GM12878 (cell line): ENCODE measurements at regions not wholly inside any gene's neighbourhood (a gene's known extent, or its start where the extent isn't known, plus 50 kb on each side); places are given as distances from the start of the nearest gene placed in this dataset.

Source experiments
- ATAC-seq: fragments of 200-7000 bp; cut with Tn5 transposase; 3 replicates; pipeline ENCODE4 v1.9.1; 2020; ENCODE audit warnings: mild to moderate bottlenecking, moderate library complexity
- BruUV-seq: library from RNA; stranded (reverse); fragments of 400-500 nt; replicated peaks from 2 replicates; lab custom pipeline; 2021; lab: Mats Ljungman, UMichigan
- CTCF ChIA-PET: fragments of 300-600 bp; sonication (Branson Sonifier 250); formaldehyde crosslinking; extraction: SDS; loops from one replicate; lab custom pipeline; 2021; ENCODE audit warnings: inconsistent platforms; lab: Yijun Ruan, JAX
- POLR2A ChIA-PET: fragments of 350-600 bp; formaldehyde crosslinking; extraction: SDS; loops from one replicate; lab custom pipeline; 2021; ENCODE audit warnings: inconsistent platforms; lab: Charles Lee
- RAD21 ChIA-PET: fragments of 300-600 bp; sonication (Branson Sonifier 250); formaldehyde crosslinking; loops from one replicate; lab custom pipeline; 2023; ENCODE audit warnings: antibody characterized with exemption; ENCODE audit not compliant: unreplicated experiment; lab: Charles Lee
- SMC1A ChIA-PET: fragments of 300-600 bp; sonication (Branson Sonifier 250); formaldehyde crosslinking; loops from one replicate; lab custom pipeline; 2023; ENCODE audit not compliant: unreplicated experiment, uncharacterized antibody; lab: Charles Lee
- DNase-seq: peaks from one replicate; pipeline ENCODE4 v3.0.0-alpha.2; 2011; ENCODE audit warnings: low read depth, low spot score
- FAIRE-seq: peaks from 3 replicates; lab custom pipeline; 2011; peaks lifted over from hg19 to GRCh38; lab: Jason Lieb, UNC
- H2AFZ ChIP-seq: 2 replicates; pipeline ENCODE4 v1.6.0; 2011; ENCODE audit warnings: low read depth, low read length, control low read depth; ENCODE audit not compliant: control insufficient read depth
- H3K27ac ChIP-seq: 2 replicates; pipeline ENCODE4 v1.5.1; 2011; ENCODE audit warnings: control low read depth; ENCODE audit not compliant: control insufficient read depth, insufficient read depth
- H3K27me3 ChIP-seq, 2 experiments: replicated peaks in 1 of 2; 2 replicates each; pipeline versions ENCODE4 v1.6.0 to v1.6.1; 2011; ENCODE audit warnings: low read length in 1 of 2; ENCODE audit not compliant: control insufficient read depth in 2 of 2, insufficient read depth in 2 of 2
- H3K36me3 ChIP-seq, 2 experiments: 2 replicates each; pipeline ENCODE4 v1.5.1; 2011; ENCODE audit warnings: low read length in 1 of 2; ENCODE audit not compliant: control insufficient read depth in 2 of 2, insufficient read depth in 2 of 2
- H3K4me1 ChIP-seq: 2 replicates; pipeline ENCODE4 v1.6.1; 2011; ENCODE audit warnings: mild to moderate bottlenecking, low read length, moderate library complexity, mixed read lengths; ENCODE audit not compliant: control insufficient read depth, insufficient read depth
- H3K4me2 ChIP-seq: 2 replicates; pipeline ENCODE4 v1.6.0; 2011; ENCODE audit warnings: control low read depth; ENCODE audit not compliant: control insufficient read depth, insufficient read depth
- H3K4me3 ChIP-seq: fragments of 200-600 bp; sonication (generic); 2 replicates; pipeline ENCODE4 v1.5.1; 2016
- H3K79me2 ChIP-seq: 2 replicates; pipeline ENCODE4 v1.6.0; 2011; ENCODE audit warnings: low read length; ENCODE audit not compliant: control insufficient read depth, insufficient read depth
- H3K9ac ChIP-seq: 2 replicates; pipeline ENCODE4 v1.8.0; 2011; ENCODE audit warnings: low read length, control low read depth, mixed read lengths; ENCODE audit not compliant: control insufficient read depth, insufficient read depth
- H3K9me3 ChIP-seq: replicated peaks from 3 replicates; pipeline ENCODE4 v1.5.1; 2011; ENCODE audit warnings: mild to moderate bottlenecking, low read length; ENCODE audit not compliant: control insufficient read depth, insufficient read depth
- H4K20me1 ChIP-seq: 2 replicates; pipeline ENCODE4 v1.6.0; 2011; ENCODE audit not compliant: control insufficient read depth, insufficient read depth
- BHLHE40 ChIP-seq, 2 experiments: fragments of 450-650 bp in 1 of 2; IDR thresholded peaks; 2 replicates each; pipeline ENCODE4 v1.6.1; 2011 to 2017; ENCODE audit warnings: low read depth in 2 of 2, borderline replicate concordance in 1 of 2, improper control_type of control experiment in 1 of 2, low read length in 1 of 2, mild to moderate bottlenecking in 1 of 2
- CHD4 ChIP-seq: fragments of 200-600 bp; sonication (generic); IDR thresholded peaks from 2 replicates; pipeline ENCODE4 v1.6.1; 2016; ENCODE audit warnings: mild to moderate bottlenecking
- CREB1 ChIP-seq: IDR thresholded peaks from 2 replicates; pipeline ENCODE4 v1.6.1; 2012; ENCODE audit warnings: low read depth, mild to moderate bottlenecking, inconsistent platforms
- ELK1 ChIP-seq: IDR thresholded peaks from 2 replicates; pipeline ENCODE4 v1.6.1; 2012; ENCODE audit warnings: low read depth, low read length, improper control_type of control experiment
- ESRRA ChIP-seq: IDR thresholded peaks from 2 replicates; pipeline ENCODE4 v1.6.1; 2012; ENCODE audit warnings: mild to moderate bottlenecking, low read length, improper control_type of control experiment
- IKZF2 ChIP-seq, 2 experiments: fragments of 450-650 bp; IDR thresholded peaks; 2 replicates each; pipeline ENCODE4 v1.6.1; 2017; ENCODE audit warnings: mild to moderate bottlenecking in 2 of 2, moderate library complexity in 2 of 2
- JUNB ChIP-seq: IDR thresholded peaks from 2 replicates; pipeline ENCODE4 v1.6.1; 2016; ENCODE audit warnings: antibody characterized with exemption, mild to moderate bottlenecking
- MYB ChIP-seq: fragments of 150-350 bp; IDR thresholded peaks from 2 replicates; pipeline ENCODE4 v1.6.1; 2014; ENCODE audit warnings: mild to moderate bottlenecking, low read depth, low read length, borderline replicate concordance
- NR2C1 ChIP-seq: fragments of 450-650 bp; IDR thresholded peaks from 2 replicates; pipeline ENCODE4 v1.6.1; 2017; ENCODE audit warnings: antibody characterized with exemption, mild to moderate bottlenecking, moderate library complexity
- POU2F2 ChIP-seq: IDR thresholded peaks from 3 replicates; pipeline ENCODE4 v1.6.1; 2011; ENCODE audit warnings: low read depth, mild to moderate bottlenecking, low read length, borderline replicate concordance
- SMAD1 ChIP-seq: fragments of 450-650 bp; IDR thresholded peaks from 2 replicates; pipeline ENCODE4 v1.6.1; 2018; ENCODE audit warnings: mild to moderate bottlenecking, low read depth; ENCODE audit not compliant: partially characterized antibody
- ZBTB33 ChIP-seq: fragments of 450-650 bp; IDR thresholded peaks from 2 replicates; pipeline ENCODE4 v1.6.1; 2017; ENCODE audit warnings: mild to moderate bottlenecking
- ZNF207 ChIP-seq: fragments of 450-650 bp; IDR thresholded peaks from 2 replicates; pipeline ENCODE4 v1.6.1; 2014; ENCODE audit warnings: antibody characterized with exemption, mild to moderate bottlenecking, borderline replicate concordance
- ZNF24 ChIP-seq: fragments of 450-650 bp; IDR thresholded peaks from 2 replicates; pipeline ENCODE4 v1.6.1; 2017; ENCODE audit warnings: antibody characterized with exemption, mild to moderate bottlenecking
- WGBS: methylation state at CpG from one replicate; pipeline ENCODE4 v1.1.6; 2016; ENCODE audit warnings: low lambda C conversion rate; ENCODE audit not compliant: insufficient replicate concordance, insufficient coverage; ENCODE audit errors: missing lambda C conversion rate; 5-methylcytosine and 5-hydroxymethylcytosine counted together
- in situ Hi-C: fragments of 300-500 bp; cut with MboI; formaldehyde crosslinking; loops from 9 replicates; pipeline ENCODE4 v1.14.3; 2018; ENCODE audit warnings: mixed read lengths
- intact Hi-C: fragments of 100-400 bp; cut with micrococcal nuclease; formaldehyde crosslinking; loops from one replicate; pipeline ENCODE4 v1.14.2; 2022; ENCODE audit not compliant: unreplicated experiment

GRCh38 chr18:77448046-77448445 is 198.4 kb downstream of the GALR1 start:
- H3K27me3 ChIP-seq: no peaks in the 10 kb centered on the region
- H3K4me1 ChIP-seq: no peaks in the 10 kb centered on the region
- H3K9ac ChIP-seq: no peak overlapping the region
- no peaks in the 10 kb centered on the region for H3K9me3 ChIP-seq
- no peak overlapping the region for H3K4me2 ChIP-seq
- FAIRE-seq: no peak
- whole genome bisulfite sequencing: 15% methylated on average over 6 of the region's 6 CpGs
- no peak for TF ChIP-seq ZNF24
- no peak for TF ChIP-seq SMAD1
- TF ChIP-seq ELK1: no peak
- TF ChIP-seq IKZF2 (IDR thresholded peaks at IDR 0.05): no peak
- no peak for TF ChIP-seq ZNF207
- no peak for TF ChIP-seq ESRRA
- no peak for TF ChIP-seq CHD4
- no peak for TF ChIP-seq BHLHE40 (IDR thresholded peaks at IDR 0.05; ENCODE audit: borderline replicate concordance in 1 of 2, low read depth in 2 of 2, low read length in 1 of 2)
- no peak for TF ChIP-seq ZBTB33
- TF ChIP-seq CREB1: no peak
- TF ChIP-seq NR2C1: no peak
- TF ChIP-seq MYB: no peak
- TF ChIP-seq JUNB: no peak
- no peak for TF ChIP-seq POU2F2
- POLR2A ChIA-PET: no interaction called here
- no peak overlapping the region for H3K4me3 ChIP-seq
- no peak overlapping the region for H2AFZ ChIP-seq
- no peaks in the 10 kb centered on the region for H3K36me3 ChIP-seq
- no peaks in the 10 kb centered on the region for H4K20me1 ChIP-seq
- no peak overlapping the region for H3K27ac ChIP-seq
- SMC1A ChIA-PET: no interaction called here
- in situ Hi-C loops: no loop called here
- DNase-seq: no peak
- CTCF ChIA-PET: interaction anchor here (0.6 kb wide), 1 partner anchor 196 kb away, joined by 3 read pairs; no protein-coding TSS in a partner anchor
- intact Hi-C loops: no loop called here
- H3K79me2 ChIP-seq: no peaks in the 10 kb centered on the region
- RAD21 ChIA-PET: no interaction called here
- no TSS peak for BruUV-seq
- no peak for ATAC-seq
